Stomach (tissue), 8 donors: ENCODE measurements at regions not wholly inside any gene's neighbourhood (a gene's known extent, or its start where the extent isn't known, plus 50 kb on each side); places are given as distances from the start of the nearest gene placed in this dataset.

Source experiments
- DNase-seq, 2 donors: peaks; one replicate each; pipeline versions ENCODE4 v3.0.0 to v3.0.0-alpha.2; 2013 to 2019
- H3K27ac ChIP-seq, 5 donors: fragments of 200-600 bp in 4 of 5; sonication (generic) in 4 of 5; one replicate each; pipeline ENCODE4 v1.5.1; 2013 to 2019; ENCODE audit warnings: mild to moderate bottlenecking in 1 of 5, moderate library complexity in 1 of 5
- H3K27me3 ChIP-seq, 3 donors: fragments of 200-600 bp; sonication (generic); one replicate each; pipeline ENCODE4 v1.5.1; 2017 to 2019; ENCODE audit warnings: mixed run types in 1 of 3
- H3K36me3 ChIP-seq, 4 donors: fragments of 200-600 bp; sonication (generic); 1 replicate in 3 of 4; 2 replicates in 1 of 4; pipeline ENCODE4 v1.5.1; 2016 to 2019
- H3K4me1 ChIP-seq, 4 donors: fragments of 200-600 bp; sonication (generic); one replicate each; pipeline ENCODE4 v1.5.1; 2016 to 2019
- H3K4me3 ChIP-seq, 4 donors: fragments of 200-600 bp; sonication (generic) in 3 of 4; one replicate each; pipeline ENCODE4 v1.5.1; 2016 to 2019; ENCODE audit warnings: mild to moderate bottlenecking in 1 of 4
- H3K9me3 ChIP-seq, 4 donors: fragments of 200-600 bp; sonication (generic); one replicate each; pipeline ENCODE4 v1.5.1; 2016 to 2019
- CTCF ChIP-seq, 7 experiments: fragments of 450-650 bp in 4 of 7; fragments of 200-600 bp in 3 of 7; sonication (generic) in 3 of 7; IDR thresholded peaks; one replicate each; pipeline ENCODE4 v1.5.1; 2016 to 2019; ENCODE audit warnings: antibody characterized with exemption in 7 of 7, control low read depth in 2 of 7, mild to moderate bottlenecking in 1 of 7
- EP300 ChIP-seq: sonication (generic); formaldehyde crosslinking; IDR thresholded peaks from one replicate; pipeline ENCODE4 v1.6.1; 2017; ENCODE audit warnings: antibody characterized with exemption
- POLR2A ChIP-seq, 4 donors: fragments of 450-650 bp; IDR thresholded peaks; one replicate each; pipeline ENCODE4 v1.6.1; 2016; ENCODE audit warnings: antibody characterized with exemption in 4 of 4, control low read depth in 2 of 4, mild to moderate bottlenecking in 1 of 4, moderate library complexity in 1 of 4
- POLR2AphosphoS5 ChIP-seq, 3 donors: sonication (generic); formaldehyde crosslinking; IDR thresholded peaks; one replicate each; pipeline ENCODE4 v1.6.1; 2016; ENCODE audit warnings: antibody characterized with exemption in 3 of 3
- WGBS, 5 donors: extraction: QIAGEN DNeasy Blood & Tissue Kit in 3 of 5; methylation state at CpG; one replicate each; pipeline versions ENCODE4 v1.1.5 to v1.1.7; 2013 to 2018; 5-methylcytosine and 5-hydroxymethylcytosine counted together
- intact Hi-C: fragments of 100-400 bp; cut with DNase I; formaldehyde crosslinking; loops from one replicate; pipeline ENCODE4 v1.15.1; 2023; ENCODE audit warnings: low total_unique reads
- donor health status: healthy with polysubstance abuse.
- donor health status: Bipolar disorder and iron deficiency.
- donor health status: healthy.

GRCh38 chr13:81957121-81957520 lies 1616.2 kb upstream of the SPRY2 start:
- no peak for DNase-seq
- Histone ChIP-seq H3K4me1 (no peaks in the 10 kb centered on the region), H3K36me3 (no peaks in the 10 kb centered on the region), H3K27me3 (no peaks in the 10 kb centered on the region), H3K9me3 (peaks cover 0 to 12% (median 0%) of the 10 kb centered on the region in 4 donors), H3K4me3 (no peak overlapping the region), H3K27ac (no peak overlapping the region)
- intact Hi-C loops, result no loop called here
- no peak for TF ChIP-seq EP300
- no peak for TF ChIP-seq POLR2AphosphoS5 (IDR thresholded peaks at IDR 0.05)
- no peak for TF ChIP-seq POLR2A (IDR thresholded peaks at IDR 0.05)
- no peak for TF ChIP-seq CTCF (IDR thresholded peaks at IDR 0.05)

DNA sequence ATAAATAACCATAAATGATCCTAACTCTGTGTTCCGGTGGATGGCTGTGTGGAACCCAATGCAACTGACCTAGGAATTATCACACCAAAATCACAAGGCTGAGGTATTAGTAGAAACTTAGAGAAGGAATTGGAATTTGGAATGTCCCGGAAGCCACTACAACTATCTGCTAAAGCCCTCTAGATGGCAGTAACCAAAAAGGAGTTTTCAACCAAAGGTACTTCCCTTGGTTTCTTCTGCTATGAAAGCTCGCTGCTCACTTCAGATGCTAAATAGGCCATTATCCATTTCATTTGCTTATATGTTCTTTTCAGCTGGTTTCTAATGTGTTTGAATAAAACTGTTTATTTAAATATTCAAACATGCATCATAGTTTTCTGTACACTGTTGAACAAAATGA lies 1589.1 kb upstream of the SPRY2 start:
- TF ChIP-seq CTCF (IDR thresholded peaks at IDR 0.05) (no peak), POLR2AphosphoS5 (IDR thresholded peaks at IDR 0.05) (no peak), POLR2A (IDR thresholded peaks at IDR 0.05) (no peak), EP300 (no peak)
- H3K4me3 ChIP-seq, result no peak overlapping the region
- no peaks in the 10 kb centered on the region for H3K9me3 ChIP-seq
- WGBS, 5 donors, result 25 to 43% (median 29%) methylated on average over 3 of the region's 3 CpGs
- no peaks in the 10 kb centered on the region for H3K4me1 ChIP-seq
- H3K27me3 ChIP-seq, result no peaks in the 10 kb centered on the region
- intact Hi-C loops, result no loop called here
- peak in 1 of 2 donors; percentile 54 for DNase-seq
- no peak overlapping the region for H3K27ac ChIP-seq
- H3K36me3 ChIP-seq, result no peaks in the 10 kb centered on the region

- H3K4me3 ChIP-seq, result no peak overlapping the region
- H3K36me3 ChIP-seq, result no peaks in the 10 kb centered on the region
- intact Hi-C loops, result no loop called here
- no peaks in the 10 kb centered on the region for H3K27me3 ChIP-seq
- DNase-seq, result no peak
- no peak for TF ChIP-seq EP300
- TF ChIP-seq CTCF (IDR thresholded peaks at IDR 0.05), result no peak
- TF ChIP-seq POLR2AphosphoS5 (IDR thresholded peaks at IDR 0.05), result no peak
- no peak for TF ChIP-seq POLR2A (IDR thresholded peaks at IDR 0.05)
- no peaks in the 10 kb centered on the region for H3K4me1 ChIP-seq
- no peaks in the 10 kb centered on the region for H3K9me3 ChIP-seq
- H3K27ac ChIP-seq, result no peak overlapping the region
These were observed 1586.4 kb upstream of the SPRY2 start for GRCh38 chr13:81927347-81927746.

GRCh38 chr13:81917810-81918209 lies 1576.9 kb upstream of the SPRY2 start:
- H3K36me3 ChIP-seq, result no peaks in the 10 kb centered on the region
- intact Hi-C loops, result no loop called here
- WGBS, 5 donors, result 53 to 90% (median 74%) methylated on average over 2 of the region's 2 CpGs
- no peaks in the 10 kb centered on the region for H3K4me1 ChIP-seq
- H3K9me3 ChIP-seq, result no peaks in the 10 kb centered on the region
- H3K27me3 ChIP-seq, result no peaks in the 10 kb centered on the region
- no peak overlapping the region for H3K4me3 ChIP-seq
- peak in 1 of 2 donors; percentile 2 for DNase-seq
- TF ChIP-seq CTCF (IDR thresholded peaks at IDR 0.05), result no peak
- TF ChIP-seq POLR2AphosphoS5 (IDR thresholded peaks at IDR 0.05), result no peak
- no peak for TF ChIP-seq POLR2A (IDR thresholded peaks at IDR 0.05)
- TF ChIP-seq EP300, result no peak
- no peak overlapping the region for H3K27ac ChIP-seq

- Histone ChIP-seq H3K4me1 (no peaks in the 10 kb centered on the region), H3K36me3 (no peaks in the 10 kb centered on the region), H3K27ac (no peak overlapping the region), H3K9me3 (no peaks in the 10 kb centered on the region), H3K27me3 (no peaks in the 10 kb centered on the region), H3K4me3 (no peak overlapping the region)
- intact Hi-C loops, result no loop called here
- TF ChIP-seq CTCF (IDR thresholded peaks at IDR 0.05), result no peak
- no peak for TF ChIP-seq POLR2A (IDR thresholded peaks at IDR 0.05)
- no peak for TF ChIP-seq POLR2AphosphoS5 (IDR thresholded peaks at IDR 0.05)
- TF ChIP-seq EP300, result no peak
- DNase-seq, result peak in 1 of 2 donors; percentile 9
These were observed 1575.5 kb upstream of the SPRY2 start for GRCh38 chr13:81916461-81916860.
